Dendritic cell treated with granulocyte-macrophage colony-stimulating factor and Interleukin-4, amounts not matched to agents 40 ng/mL and 50 ng/mL, for 4 days (primary cell): ENCODE measurements at regions not wholly inside any gene's neighbourhood (a gene's known extent, or its start where the extent isn't known, plus 50 kb on each side); places are given as distances from the start of the nearest gene placed in this dataset.
"Not testable (repeated sequence)": the region's sequence is repeated elsewhere in the genome, so short reads cannot be mapped to it uniquely, and the experiment has no call there.

Experiments used
- H3K27ac Mint-ChIP-seq: one replicate; pipeline ENCODE4 v1.8.0; 2022; ENCODE audit warnings: mild to moderate bottlenecking, mixed read lengths
- H3K27me3 Mint-ChIP-seq: one replicate; pipeline ENCODE4 v1.8.0; 2022; ENCODE audit warnings: mild to moderate bottlenecking, mixed read lengths
- H3K36me3 Mint-ChIP-seq: one replicate; pipeline ENCODE4 v1.8.0; 2022; ENCODE audit warnings: low read depth, mixed read lengths
- H3K4me1 Mint-ChIP-seq: one replicate; pipeline ENCODE4 v1.8.0; 2022; ENCODE audit warnings: low read depth, mixed read lengths
- H3K4me3 Mint-ChIP-seq: one replicate; pipeline ENCODE4 v1.8.0; 2022; ENCODE audit warnings: mild to moderate bottlenecking, moderate library complexity, mixed read lengths
- H3K9me3 Mint-ChIP-seq: one replicate; pipeline ENCODE4 v1.8.0; 2022; ENCODE audit warnings: mixed read lengths
- intact Hi-C: fragments of 100-400 bp; cut with micrococcal nuclease; formaldehyde crosslinking; loops from one replicate; pipeline ENCODE4 v1.15.0; 2022

DNA sequence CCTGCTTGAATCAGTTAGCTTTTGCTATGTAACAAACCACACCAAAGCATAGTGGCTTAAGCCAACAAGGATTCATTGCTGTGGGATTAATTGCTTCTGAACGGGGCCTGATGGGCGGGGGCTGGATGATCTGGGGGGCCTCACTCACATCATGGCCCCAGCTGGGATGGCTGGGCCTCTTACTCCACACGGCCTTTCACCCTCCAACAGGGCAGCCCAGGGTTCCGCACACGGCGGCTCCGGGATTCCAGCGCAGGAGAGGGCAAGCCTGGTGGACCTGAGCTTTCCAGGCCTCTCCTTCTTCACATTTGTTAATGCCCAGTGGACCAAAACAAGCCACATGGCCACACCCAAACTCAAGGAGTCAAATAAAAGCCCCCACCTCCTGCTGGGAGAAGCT, 86.3 kb upstream of the PHLPP1 start:
- Mint-ChIP-seq H3K27me3 (peaks cover 3% of the 10 kb centered on the region), H3K9me3 (no peaks in the 10 kb centered on the region), H3K27ac (no peak overlapping the region), H3K4me1 (no peaks in the 10 kb centered on the region), H3K36me3 (no peaks in the 10 kb centered on the region), H3K4me3 (no peak overlapping the region)
- intact Hi-C loops, result no loop called here

DNA sequence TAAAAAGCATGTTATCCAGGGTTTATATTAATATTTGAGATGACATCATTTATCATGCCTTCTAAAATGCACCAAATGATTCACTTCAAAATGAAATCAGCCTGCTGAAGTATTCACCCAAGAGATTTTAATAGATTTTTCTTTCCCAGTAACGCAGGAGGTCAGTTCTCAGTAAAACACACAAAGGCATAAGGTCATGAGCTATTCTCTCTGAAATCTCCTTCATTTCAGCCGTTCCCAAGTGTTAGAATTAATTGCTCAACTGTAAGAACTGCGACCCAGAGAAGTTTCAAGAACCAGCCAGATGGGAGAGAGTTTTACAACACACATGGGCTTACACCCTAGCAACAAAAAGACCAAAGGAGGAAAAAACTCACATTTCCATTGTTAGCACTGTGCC, 84.2 kb upstream of the PHLPP1 start:
- H3K9me3 Mint-ChIP-seq, result no peaks in the 10 kb centered on the region
- no peaks in the 10 kb centered on the region for H3K36me3 Mint-ChIP-seq
- no peak overlapping the region for H3K27ac Mint-ChIP-seq
- no peaks in the 10 kb centered on the region for H3K4me1 Mint-ChIP-seq
- no peak overlapping the region for H3K4me3 Mint-ChIP-seq
- H3K27me3 Mint-ChIP-seq, result peaks cover 1% of the 10 kb centered on the region
- intact Hi-C loops, result no loop called here

DNA sequence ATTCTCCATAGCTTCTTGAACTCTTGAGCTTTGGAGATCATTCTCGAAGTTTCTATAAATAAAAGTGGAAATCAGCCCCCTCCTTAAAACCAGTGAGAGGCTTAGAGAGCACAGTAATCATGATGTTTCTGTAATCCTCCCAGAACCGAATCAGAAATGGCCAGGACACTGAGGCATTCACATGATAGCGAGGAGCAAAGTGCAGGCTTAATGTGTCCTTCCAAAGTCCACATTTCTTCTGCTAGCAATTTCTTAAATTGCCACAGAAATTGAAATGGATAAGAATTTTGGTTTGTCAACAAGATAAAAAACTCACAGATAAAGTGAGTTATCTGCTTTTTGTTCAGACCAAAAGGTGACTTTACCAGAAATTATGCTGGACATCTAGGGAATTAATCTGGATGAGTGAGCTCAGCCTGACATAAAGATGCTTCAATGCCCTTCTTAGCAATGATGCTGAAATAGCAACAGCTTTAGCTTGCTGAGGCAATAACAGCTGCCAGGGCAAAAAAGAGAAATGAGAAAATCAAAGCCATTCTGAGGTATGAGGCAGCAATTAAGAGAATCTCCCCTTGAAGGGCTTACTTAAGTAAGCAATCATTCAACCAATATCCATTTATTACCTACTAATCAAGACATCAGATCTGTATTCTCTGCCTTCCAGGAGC, 82.4 kb upstream of the PHLPP1 start:
- Mint-ChIP-seq H3K9me3 (no peaks in the 10 kb centered on the region), H3K4me3 (no peak overlapping the region), H3K27me3 (peaks cover 1% of the 10 kb centered on the region), H3K27ac (no peak overlapping the region), H3K36me3 (no peaks in the 10 kb centered on the region), H3K4me1 (no peaks in the 10 kb centered on the region)
- intact Hi-C loops, result no loop called here

DNA sequence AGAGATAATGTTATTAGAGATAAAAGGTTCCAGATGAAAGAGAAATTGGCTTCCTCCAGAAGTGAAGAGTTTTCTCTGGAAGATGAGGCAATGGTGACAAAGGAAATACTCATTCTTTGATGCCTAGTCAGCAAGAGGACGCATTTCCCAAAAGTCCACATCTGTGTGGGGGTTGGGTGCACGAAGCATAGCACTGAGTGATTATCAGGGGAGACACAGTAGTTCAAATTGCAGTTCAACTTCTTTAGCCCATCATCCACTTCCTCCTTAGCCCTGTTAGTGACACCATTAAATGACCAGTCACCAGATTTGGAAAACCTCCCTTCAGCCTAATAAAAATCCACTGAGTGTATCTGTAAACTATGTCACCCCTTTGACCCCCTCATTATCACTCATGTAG, 80.9 kb upstream of the PHLPP1 start:
- H3K4me1 Mint-ChIP-seq, result peaks cover 5% of the 10 kb centered on the region
- no peak overlapping the region for H3K27ac Mint-ChIP-seq
- intact Hi-C loops, result no loop called here
- no peaks in the 10 kb centered on the region for H3K36me3 Mint-ChIP-seq
- no peaks in the 10 kb centered on the region for H3K9me3 Mint-ChIP-seq
- H3K4me3 Mint-ChIP-seq, result no peak overlapping the region
- H3K27me3 Mint-ChIP-seq, result peaks cover 3% of the 10 kb centered on the region

DNA sequence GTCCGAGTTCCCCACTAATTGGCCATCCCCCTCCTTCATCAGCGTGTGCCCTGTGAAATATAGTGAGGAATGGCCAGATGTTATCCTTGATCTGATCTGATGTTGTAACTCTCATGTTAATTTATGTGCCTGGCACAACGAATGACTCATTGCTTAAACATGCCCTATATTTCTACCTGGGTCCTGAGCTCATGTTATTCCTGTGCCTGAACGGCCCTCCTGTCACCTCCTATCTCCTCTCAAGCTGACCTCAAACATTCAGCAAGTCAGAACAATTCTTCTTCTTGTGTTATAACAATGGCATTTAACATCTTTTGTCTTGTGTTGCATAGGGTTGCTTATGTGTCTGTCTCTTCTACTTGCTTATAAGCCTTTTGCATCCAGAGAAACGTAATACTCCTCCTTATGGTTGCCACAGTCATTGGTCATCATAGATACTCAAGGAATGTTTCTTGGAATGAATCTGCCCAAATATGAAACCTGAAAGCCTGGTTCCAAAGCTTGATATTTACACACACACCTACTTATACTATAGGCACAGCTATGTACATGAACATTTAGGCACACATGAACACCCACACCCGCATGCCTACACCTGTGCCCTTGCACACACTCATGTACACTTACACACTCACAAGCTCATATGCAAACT, 80.2 kb upstream of the PHLPP1 start:
- H3K36me3 Mint-ChIP-seq, result no peaks in the 10 kb centered on the region
- intact Hi-C loops, result no loop called here
- peaks cover 5% of the 10 kb centered on the region for H3K4me1 Mint-ChIP-seq
- no peak overlapping the region for H3K4me3 Mint-ChIP-seq
- H3K27me3 Mint-ChIP-seq, result peaks cover 3% of the 10 kb centered on the region
- no peak overlapping the region for H3K27ac Mint-ChIP-seq
- H3K9me3 Mint-ChIP-seq, result no peaks in the 10 kb centered on the region

DNA sequence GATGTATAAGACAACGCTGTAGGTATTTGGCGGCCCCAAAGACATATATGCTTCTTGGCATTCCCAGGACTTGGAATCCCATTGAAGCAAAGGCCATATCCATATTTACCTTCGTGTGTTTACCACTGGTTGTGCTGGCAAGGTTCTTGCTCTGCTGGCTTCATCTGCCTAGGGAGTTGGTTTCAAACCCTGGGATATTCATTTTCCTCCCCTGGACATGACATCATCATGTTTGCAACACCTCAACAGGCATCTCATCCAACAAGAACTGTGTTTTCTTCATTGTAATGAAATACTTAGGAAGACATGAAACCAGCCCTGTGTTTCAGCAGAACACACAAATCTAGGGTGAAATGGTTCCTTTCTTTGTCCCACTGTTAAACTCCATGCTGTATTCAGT, 77.9 kb upstream of the PHLPP1 start:
- H3K36me3 Mint-ChIP-seq, result no peaks in the 10 kb centered on the region
- H3K27me3 Mint-ChIP-seq, result peaks cover 2% of the 10 kb centered on the region
- no peak overlapping the region for H3K4me3 Mint-ChIP-seq
- peaks cover 5% of the 10 kb centered on the region for H3K4me1 Mint-ChIP-seq
- H3K9me3 Mint-ChIP-seq, result no peaks in the 10 kb centered on the region
- no peak overlapping the region for H3K27ac Mint-ChIP-seq
- intact Hi-C loops, result no loop called here

DNA sequence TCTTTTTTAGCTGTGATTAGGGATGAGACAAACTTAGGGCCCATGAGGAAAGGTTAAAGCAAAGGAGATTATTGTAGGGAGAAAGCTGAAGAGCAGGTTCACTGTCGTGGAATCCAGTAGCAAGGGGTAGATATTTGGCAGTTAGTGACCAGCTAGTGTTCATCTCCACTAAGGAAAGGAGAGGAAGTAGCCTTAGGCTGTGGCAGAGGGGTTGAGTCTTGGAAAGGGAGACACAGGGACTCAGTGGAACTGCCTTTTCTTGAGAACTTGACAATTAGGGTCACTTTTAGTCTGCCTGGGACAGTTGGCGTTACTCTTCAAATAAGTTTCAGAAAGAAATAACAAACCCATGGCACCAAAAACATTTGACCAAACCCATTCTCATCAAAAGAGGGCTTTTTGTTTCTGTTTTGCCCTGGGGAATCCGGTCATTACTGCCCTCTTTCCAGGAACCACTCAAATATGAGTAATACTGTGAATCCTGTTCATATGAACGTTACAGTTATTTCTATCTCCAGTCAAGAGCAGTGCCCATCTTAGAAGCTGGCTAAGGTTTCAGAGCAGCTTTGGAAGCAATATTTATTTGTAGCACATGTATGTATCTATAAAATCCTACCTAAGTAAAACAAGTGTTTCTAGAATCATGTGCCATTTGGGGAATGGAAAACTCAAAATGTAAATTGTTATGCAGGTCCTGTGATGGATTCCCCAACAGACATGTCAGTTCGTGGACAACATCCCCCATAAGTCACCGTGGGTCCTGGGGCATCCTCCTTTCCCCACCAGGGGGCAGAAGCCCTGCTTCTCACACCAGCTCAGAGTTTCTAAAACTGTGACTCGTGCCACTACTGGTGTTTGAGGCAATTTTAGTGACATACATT, 77.3 kb upstream of the PHLPP1 start:
- no peaks in the 10 kb centered on the region for H3K36me3 Mint-ChIP-seq
- H3K4me1 Mint-ChIP-seq, result peaks cover 5% of the 10 kb centered on the region
- no peak overlapping the region for H3K4me3 Mint-ChIP-seq
- intact Hi-C loops, result loop anchor here (2.0 kb wide), 1 partner anchor 345 kb away; no protein-coding TSS in a partner anchor
- H3K27ac Mint-ChIP-seq, result no peak overlapping the region
- peaks cover 2% of the 10 kb centered on the region for H3K27me3 Mint-ChIP-seq
- H3K9me3 Mint-ChIP-seq, result no peaks in the 10 kb centered on the region

DNA sequence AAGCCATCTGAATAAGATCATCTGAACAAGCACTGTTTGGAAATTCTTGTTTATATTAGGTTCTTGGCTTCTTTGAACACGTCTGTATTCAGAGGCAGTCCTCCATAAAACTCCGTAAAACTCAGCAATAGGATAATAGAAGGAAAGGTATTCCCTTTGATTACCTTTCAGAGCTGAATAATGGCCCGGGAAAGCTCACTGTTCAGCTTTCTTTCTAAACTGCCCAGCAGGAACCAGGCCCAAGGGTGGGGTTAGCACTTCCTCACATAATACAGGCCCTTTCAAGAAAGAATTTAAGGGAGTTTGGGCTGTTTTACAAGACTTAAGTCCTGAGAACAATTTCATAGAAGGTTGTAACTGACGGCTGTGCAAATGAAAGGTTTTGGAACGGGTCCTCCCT, 72.2 kb upstream of the PHLPP1 start:
- Mint-ChIP-seq H3K4me3 (no peak overlapping the region), H3K27ac (no peak overlapping the region), H3K4me1 (peaks cover 5% of the 10 kb centered on the region), H3K9me3 (no peaks in the 10 kb centered on the region), H3K27me3 (peaks cover 2% of the 10 kb centered on the region), H3K36me3 (no peaks in the 10 kb centered on the region)
- intact Hi-C loops, result no loop called here

DNA sequence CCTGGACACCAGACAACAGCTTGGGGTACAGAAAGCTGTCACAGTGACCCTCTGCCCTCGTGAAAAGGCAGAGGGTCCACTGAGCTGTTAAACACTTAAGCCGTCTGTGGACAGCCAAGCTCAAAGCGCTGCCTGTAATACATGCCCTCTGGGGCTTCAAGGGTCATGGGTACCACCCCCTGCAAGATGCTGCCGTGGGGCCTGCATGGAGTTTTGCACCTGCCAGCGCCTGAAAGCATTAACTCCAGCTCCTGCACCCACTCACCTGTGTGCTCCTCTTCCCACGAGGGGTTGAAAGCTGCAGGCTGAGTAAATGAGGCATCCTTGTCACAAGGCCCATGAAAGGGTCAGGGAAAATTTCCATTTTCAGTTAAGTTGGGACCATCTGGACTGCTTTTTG, 70.6 kb upstream of the PHLPP1 start:
- no peak overlapping the region for H3K4me3 Mint-ChIP-seq
- no peaks in the 10 kb centered on the region for H3K9me3 Mint-ChIP-seq
- H3K27me3 Mint-ChIP-seq, result no peaks in the 10 kb centered on the region
- no peaks in the 10 kb centered on the region for H3K36me3 Mint-ChIP-seq
- intact Hi-C loops, result no loop called here
- H3K4me1 Mint-ChIP-seq, result no peaks in the 10 kb centered on the region
- H3K27ac Mint-ChIP-seq, result no peak overlapping the region

DNA sequence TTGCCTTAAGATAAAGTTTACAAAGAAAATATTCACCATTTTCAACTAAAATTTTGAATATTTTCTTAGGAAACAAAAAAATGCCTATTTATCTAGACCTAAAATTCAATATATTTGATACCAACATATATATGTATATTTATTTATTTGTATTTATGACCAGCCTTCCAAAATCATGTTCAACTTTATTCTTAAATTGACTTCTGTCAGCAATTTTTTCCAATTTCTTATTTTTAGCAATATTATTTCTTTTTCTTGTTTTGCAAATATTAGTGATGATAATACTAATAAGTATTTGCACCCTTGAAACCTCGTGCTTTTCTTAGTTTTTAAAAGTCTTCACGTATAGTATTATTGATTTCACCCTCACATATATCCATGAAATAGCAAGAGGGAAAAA, 68.2 kb upstream of the PHLPP1 start:
- no peak overlapping the region for H3K27ac Mint-ChIP-seq
- no peaks in the 10 kb centered on the region for H3K36me3 Mint-ChIP-seq
- intact Hi-C loops, result no loop called here
- H3K9me3 Mint-ChIP-seq, result no peaks in the 10 kb centered on the region
- H3K4me1 Mint-ChIP-seq, result no peaks in the 10 kb centered on the region
- H3K4me3 Mint-ChIP-seq, result no peak overlapping the region
- H3K27me3 Mint-ChIP-seq, result peaks cover 2% of the 10 kb centered on the region

DNA sequence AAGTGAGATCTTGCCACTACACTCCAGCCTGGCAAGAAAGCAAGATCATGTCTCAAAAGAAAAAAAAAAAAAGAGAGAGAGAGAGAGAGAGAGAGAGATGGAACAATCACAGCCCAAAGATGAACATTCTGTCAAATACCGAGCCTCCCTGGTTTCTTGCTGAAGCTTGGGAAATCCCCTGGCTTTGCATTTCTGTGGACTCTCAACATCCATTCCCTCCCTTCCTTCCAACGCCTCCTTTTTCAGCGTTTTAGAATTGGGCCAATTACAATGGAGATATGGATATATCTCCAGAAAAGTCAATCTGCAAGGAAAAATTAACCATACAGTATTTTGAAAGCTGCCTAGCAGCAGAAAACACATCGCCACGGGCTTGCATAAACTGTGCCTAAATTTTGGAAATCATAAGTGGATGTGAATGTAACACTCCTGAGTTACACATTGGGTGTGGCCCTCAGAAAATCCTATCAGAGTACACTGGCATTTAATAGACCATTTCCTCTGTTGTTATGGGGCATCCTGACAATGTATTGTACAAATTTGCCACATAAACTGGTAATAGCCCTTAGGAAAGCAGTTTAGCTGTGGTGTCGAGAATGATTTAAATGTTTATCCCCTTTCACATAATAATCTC, 67.2 kb upstream of the PHLPP1 start:
- H3K4me3 Mint-ChIP-seq, result no peak overlapping the region
- peaks cover 2% of the 10 kb centered on the region for H3K27me3 Mint-ChIP-seq
- intact Hi-C loops, result no loop called here
- no peak overlapping the region for H3K27ac Mint-ChIP-seq
- no peaks in the 10 kb centered on the region for H3K4me1 Mint-ChIP-seq
- H3K36me3 Mint-ChIP-seq, result no peaks in the 10 kb centered on the region
- H3K9me3 Mint-ChIP-seq, result no peaks in the 10 kb centered on the region

DNA sequence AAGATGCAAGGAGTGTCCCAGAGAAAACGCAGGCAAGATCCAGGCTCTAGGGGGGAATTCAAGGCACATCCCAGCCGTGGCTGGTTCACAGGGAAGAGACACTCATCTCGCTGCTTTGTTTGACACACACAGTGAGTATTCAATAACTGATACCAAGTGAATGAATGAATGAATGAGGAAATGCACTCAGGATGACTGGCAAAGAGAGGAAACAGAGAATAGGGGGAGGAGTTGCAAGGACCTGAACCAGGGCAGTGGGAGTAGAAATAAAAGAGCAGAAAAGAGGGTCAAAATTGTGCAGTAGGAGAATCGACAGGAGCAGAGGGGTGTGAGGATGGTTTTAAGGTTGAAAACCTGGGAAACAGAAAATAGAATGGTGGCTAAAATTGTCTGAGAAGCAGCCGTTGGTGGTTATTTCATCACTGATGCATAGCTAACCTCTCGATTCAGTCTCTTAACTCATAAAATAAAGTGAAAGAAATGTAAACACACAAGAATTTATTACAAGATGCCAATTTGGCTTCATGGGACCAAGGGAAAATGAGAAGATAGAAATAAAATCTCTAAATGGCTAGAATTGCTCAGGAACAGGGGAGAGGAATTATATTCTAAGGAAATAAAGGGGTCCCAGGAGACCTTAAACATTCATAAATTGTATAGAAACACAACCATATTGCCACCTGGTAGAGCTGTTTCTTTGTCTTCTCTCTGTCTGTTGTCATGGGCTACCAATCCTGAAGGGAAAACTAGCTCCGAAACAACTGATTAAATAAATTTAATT, 63.9 kb upstream of the PHLPP1 start:
- Mint-ChIP-seq H3K27ac (no peak overlapping the region), H3K27me3 (peaks cover 2% of the 10 kb centered on the region), H3K9me3 (no peaks in the 10 kb centered on the region), H3K4me3 (no peak overlapping the region), H3K4me1 (no peaks in the 10 kb centered on the region), H3K36me3 (no peaks in the 10 kb centered on the region)
- intact Hi-C loops, result no loop called here

DNA sequence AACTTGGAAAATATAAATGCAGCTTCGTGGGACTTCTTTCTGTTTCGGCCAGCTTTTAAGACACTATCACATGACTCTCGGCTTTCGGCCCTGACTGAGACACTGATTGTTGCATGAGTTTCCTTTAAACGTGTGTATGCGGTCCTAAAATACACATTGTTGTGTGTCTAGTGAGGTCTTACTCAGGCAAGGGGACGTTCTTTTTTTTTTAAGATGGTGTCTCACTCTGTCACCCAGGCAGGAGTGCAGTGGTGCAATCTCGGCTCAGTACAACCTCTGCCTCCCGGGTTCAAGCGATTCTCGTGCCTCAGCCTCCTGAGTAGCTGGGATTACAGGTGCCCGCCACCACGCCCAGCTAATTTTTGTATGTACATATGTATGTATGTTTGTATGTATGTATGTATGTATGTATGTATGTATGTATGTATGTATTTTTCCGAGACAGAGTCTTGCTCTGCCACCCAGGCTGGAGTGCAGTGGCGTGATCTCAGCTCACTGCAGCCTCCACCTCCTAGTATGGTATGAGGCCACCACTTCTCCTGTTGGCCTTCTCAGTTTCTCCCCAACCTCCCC, 63.2 kb upstream of the PHLPP1 start:
- intact Hi-C loops, H3K27ac Mint-ChIP-seq, H3K4me1 Mint-ChIP-seq, H3K9me3 Mint-ChIP-seq, H3K36me3 Mint-ChIP-seq, H3K4me3 Mint-ChIP-seq, H3K27me3 Mint-ChIP-seq: not testable (repeated sequence)
